C4-2B (cell line): ENCODE measurements at regions not wholly inside any gene's neighbourhood (a gene's known extent, or its start where the extent isn't known, plus 50 kb on each side); places are given as distances from the start of the nearest gene placed in this dataset.

Experiments used
- H3K27ac ChIP-seq: fragments of 450-650 bp; 2 replicates; pipeline ENCODE4 v1.5.1; 2017
- CTCF ChIP-seq: fragments of 450-650 bp; conservative IDR thresholded peaks from 2 replicates; pipeline ENCODE4 v1.5.1; 2017; ENCODE audit warnings: mild to moderate bottlenecking
- ZFX ChIP-seq: fragments of 450-650 bp; IDR thresholded peaks from 2 replicates; pipeline ENCODE4 v1.6.1; 2017

GRCh38 chr12:88986056-88986455 is 366.2 kb downstream of the DUSP6 start:
- TF ChIP-seq CTCF (no peak), ZFX (no peak)

GRCh38 chr12:88985631-88986030 is 366.7 kb downstream of the DUSP6 start:
- H3K27ac ChIP-seq = no peak overlapping the region
- no peak for TF ChIP-seq ZFX
- no peak for TF ChIP-seq CTCF

More at GRCh38 chr12:88986056-88986455, 366.2 kb downstream of the DUSP6 start:
- H3K27ac ChIP-seq = no peak overlapping the region

- H3K27ac ChIP-seq = no peak overlapping the region
- TF ChIP-seq CTCF (no peak), ZFX (no peak)
Observed at GRCh38 chr12:88985011-88985410, 367.3 kb downstream of the DUSP6 start.

- H3K27ac ChIP-seq = no peak overlapping the region
- TF ChIP-seq CTCF = no peak
- TF ChIP-seq ZFX = no peak
Observed at GRCh38 chr12:88982694-88983093, 369.6 kb downstream of the DUSP6 start.

GRCh38 chr12:88977115-88977514 is 375.2 kb downstream of the DUSP6 start:
- no peak for TF ChIP-seq ZFX
- no peak for TF ChIP-seq CTCF
- H3K27ac ChIP-seq = no peak overlapping the region

DNA sequence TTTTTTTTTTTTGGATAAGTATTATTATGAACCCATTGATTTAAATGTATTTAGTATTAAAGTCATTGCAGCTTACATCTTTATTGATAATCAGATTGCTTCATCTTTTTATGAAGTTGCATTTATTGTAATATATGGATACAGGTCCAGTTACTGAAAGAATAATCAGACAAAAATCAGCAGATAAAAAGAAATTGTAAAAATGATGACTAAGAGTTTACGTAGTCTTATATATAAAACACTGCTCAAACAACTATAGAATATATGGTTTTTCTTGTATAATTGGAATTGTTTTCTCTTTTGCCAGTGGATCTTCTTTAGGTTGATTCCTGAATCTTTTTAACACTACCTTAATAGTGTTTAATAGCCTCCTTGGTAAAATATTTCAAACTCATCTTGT is 378.3 kb downstream of the DUSP6 start:
- H3K27ac ChIP-seq = no peak overlapping the region
- no peak for TF ChIP-seq ZFX
- no peak for TF ChIP-seq CTCF

- TF ChIP-seq ZFX (no peak), CTCF (no peak)
- H3K27ac ChIP-seq = no peak overlapping the region
Observed at GRCh38 chr12:88970740-88971139, 381.6 kb downstream of the DUSP6 start.
